ENCODE measurements at regions not wholly inside any gene's neighbourhood (a gene's known extent, or its start where the extent isn't known, plus 50 kb on each side); places are given as distances from the start of the nearest gene placed in this dataset.

GRCh38 chr14:104366931-104367865 is 212.4 kb upstream of the C14orf180 start:
- no peak overlapping the region for H2AFZ ChIP-seq (ENCODE audit: low read depth, low read length)
- no peaks in the 10 kb centered on the region for H3K36me3 ChIP-seq (ENCODE audit: insufficient read depth, low read length)
- no peaks in the 10 kb centered on the region for H3K9me2 ChIP-seq (ENCODE audit: insufficient read depth, low read length)

GRCh38 chr14:104367866-104368750 is 211.5 kb upstream of the C14orf180 start:
- no peak for TF ChIP-seq POLR2AphosphoS5 (IDR thresholded peaks at IDR 0.05)
- TF ChIP-seq, protein P1, sequence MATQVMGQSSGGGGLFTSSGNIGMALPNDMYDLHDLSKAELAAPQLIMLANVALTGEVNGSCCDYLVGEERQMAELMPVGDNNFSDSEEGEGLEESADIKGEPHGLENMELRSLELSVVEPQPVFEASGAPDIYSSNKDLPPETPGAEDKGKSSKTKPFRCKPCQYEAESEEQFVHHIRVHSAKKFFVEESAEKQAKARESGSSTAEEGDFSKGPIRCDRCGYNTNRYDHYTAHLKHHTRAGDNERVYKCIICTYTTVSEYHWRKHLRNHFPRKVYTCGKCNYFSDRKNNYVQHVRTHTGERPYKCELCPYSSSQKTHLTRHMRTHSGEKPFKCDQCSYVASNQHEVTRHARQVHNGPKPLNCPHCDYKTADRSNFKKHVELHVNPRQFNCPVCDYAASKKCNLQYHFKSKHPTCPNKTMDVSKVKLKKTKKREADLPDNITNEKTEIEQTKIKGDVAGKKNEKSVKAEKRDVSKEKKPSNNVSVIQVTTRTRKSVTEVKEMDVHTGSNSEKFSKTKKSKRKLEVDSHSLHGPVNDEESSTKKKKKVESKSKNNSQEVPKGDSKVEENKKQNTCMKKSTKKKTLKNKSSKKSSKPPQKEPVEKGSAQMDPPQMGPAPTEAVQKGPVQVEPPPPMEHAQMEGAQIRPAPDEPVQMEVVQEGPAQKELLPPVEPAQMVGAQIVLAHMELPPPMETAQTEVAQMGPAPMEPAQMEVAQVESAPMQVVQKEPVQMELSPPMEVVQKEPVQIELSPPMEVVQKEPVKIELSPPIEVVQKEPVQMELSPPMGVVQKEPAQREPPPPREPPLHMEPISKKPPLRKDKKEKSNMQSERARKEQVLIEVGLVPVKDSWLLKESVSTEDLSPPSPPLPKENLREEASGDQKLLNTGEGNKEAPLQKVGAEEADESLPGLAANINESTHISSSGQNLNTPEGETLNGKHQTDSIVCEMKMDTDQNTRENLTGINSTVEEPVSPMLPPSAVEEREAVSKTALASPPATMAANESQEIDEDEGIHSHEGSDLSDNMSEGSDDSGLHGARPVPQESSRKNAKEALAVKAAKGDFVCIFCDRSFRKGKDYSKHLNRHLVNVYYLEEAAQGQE (IDR thresholded peaks at IDR 0.05; ENCODE audit: borderline replicate concordance): no peak
- H3K27ac ChIP-seq (ENCODE audit: low read length): no peak overlapping the region
- no peaks in the 10 kb centered on the region for H3K79me2 ChIP-seq (replicated peaks; ENCODE audit: insufficient read depth, low read length)
- H4K20me1 ChIP-seq (ENCODE audit: insufficient read depth): no peaks in the 10 kb centered on the region
- H3K36me3 ChIP-seq (ENCODE audit: insufficient read depth, low read length): no peaks in the 10 kb centered on the region
- no peaks in the 10 kb centered on the region for H3K9me2 ChIP-seq (ENCODE audit: insufficient read depth, low read length)
- H3K27me3 ChIP-seq (ENCODE audit: insufficient read depth, low read depth, low read length): no peaks in the 10 kb centered on the region
- no peaks in the 10 kb centered on the region for H3F3A ChIP-seq (ENCODE audit: insufficient read depth, low read length, poor library complexity, severe bottlenecking)
- peaks cover 4% of the 10 kb centered on the region for H3K9me3 ChIP-seq (ENCODE audit: low read length)
- H2AFZ ChIP-seq (ENCODE audit: low read depth, low read length): no peak overlapping the region
- H3K4me3 ChIP-seq (ENCODE audit: low read length): no peak overlapping the region
- H3K4me2 ChIP-seq (ENCODE audit: low read length): no peak overlapping the region
- no peak overlapping the region for H3K9ac ChIP-seq (ENCODE audit: low read length)

More at GRCh38 chr14:104366931-104367865, 212.4 kb upstream of the C14orf180 start:
- TF ChIP-seq SMC3 (conservative IDR thresholded peaks at IDR 0.05; ENCODE audit: poor library complexity): no peak
- no peak for TF ChIP-seq TAF1 (IDR thresholded peaks at IDR 0.05; ENCODE audit: low read depth)
- H3K9ac ChIP-seq (ENCODE audit: low read length): no peak overlapping the region
- H3F3A ChIP-seq (ENCODE audit: insufficient read depth, low read length, poor library complexity, severe bottlenecking): no peaks in the 10 kb centered on the region
- no peak overlapping the region for H3K4me3 ChIP-seq (ENCODE audit: low read length)
- no peak overlapping the region for H3K4me2 ChIP-seq (ENCODE audit: low read length)
- no peaks in the 10 kb centered on the region for H3K27me3 ChIP-seq (ENCODE audit: insufficient read depth, low read depth, low read length)
- no peaks in the 10 kb centered on the region for H4K20me1 ChIP-seq (ENCODE audit: insufficient read depth)
- H3K27ac ChIP-seq (ENCODE audit: low read length): no peak overlapping the region
- H3K9me3 ChIP-seq (ENCODE audit: low read length): peaks cover 4% of the 10 kb centered on the region
- no peaks in the 10 kb centered on the region for H3K79me2 ChIP-seq (replicated peaks; ENCODE audit: insufficient read depth, low read length)

- no peaks in the 10 kb centered on the region for H3K36me3 ChIP-seq (ENCODE audit: insufficient read depth, low read length)
- H3K9ac ChIP-seq (ENCODE audit: low read length): no peak overlapping the region
- no peak overlapping the region for H3K27ac ChIP-seq (ENCODE audit: low read length)
- no peaks in the 10 kb centered on the region for H3K9me2 ChIP-seq (ENCODE audit: insufficient read depth, low read length)
- no peak overlapping the region for H3K4me3 ChIP-seq (ENCODE audit: low read length)
- no peaks in the 10 kb centered on the region for H3K79me2 ChIP-seq (replicated peaks; ENCODE audit: insufficient read depth, low read length)
- no peaks in the 10 kb centered on the region for H3K27me3 ChIP-seq (ENCODE audit: insufficient read depth, low read depth, low read length)
- no peak overlapping the region for H3K4me2 ChIP-seq (ENCODE audit: low read length)
- H2AFZ ChIP-seq (ENCODE audit: low read depth, low read length): no peak overlapping the region
- H4K20me1 ChIP-seq (ENCODE audit: insufficient read depth): no peaks in the 10 kb centered on the region
- H3K9me3 ChIP-seq (ENCODE audit: low read length): peaks cover 4% of the 10 kb centered on the region
- no peaks in the 10 kb centered on the region for H3F3A ChIP-seq (ENCODE audit: insufficient read depth, low read length, poor library complexity, severe bottlenecking)
- TF ChIP-seq CTCF (IDR thresholded peaks at IDR 0.05; ENCODE audit: poor library complexity, severe bottlenecking) (no peak), EP300 (conservative IDR thresholded peaks at IDR 0.05; ENCODE audit: poor library complexity, severe bottlenecking) (no peak), POLR2AphosphoS5 (IDR thresholded peaks at IDR 0.05) (no peak), MXI1 (conservative IDR thresholded peaks at IDR 0.05; ENCODE audit: poor library complexity, severe bottlenecking) (no peak), RAD21 (conservative IDR thresholded peaks at IDR 0.05) (no peak), SMC3 (conservative IDR thresholded peaks at IDR 0.05; ENCODE audit: poor library complexity) (no peak), EZH2 (IDR thresholded peaks at IDR 0.05; ENCODE audit: borderline replicate concordance, insufficient read depth, low read length, poor library complexity, severe bottlenecking) (no peak), TAF1 (IDR thresholded peaks at IDR 0.05; ENCODE audit: low read depth) (no peak)
- TF ChIP-seq, protein P1 (IDR thresholded peaks at IDR 0.05; ENCODE audit: borderline replicate concordance): no peak
These were observed 210.8 kb upstream of the C14orf180 start for GRCh38 chr14:104368751-104369100.
